ENCODE measurements at regions not wholly inside any gene's neighbourhood (a gene's known extent, or its start where the extent isn't known, plus 50 kb on each side); places are given as distances from the start of the nearest gene placed in this dataset.

- TF ChIP-seq CTCF (IDR thresholded peaks at IDR 0.05) = no peak
- no peak for TF ChIP-seq POLR2A (IDR thresholded peaks at IDR 0.05)
Observed at GRCh38 chr3:43787330-43787729, 96.6 kb downstream of the ABHD5 start.
